A673 (cell line): ENCODE measurements at regions not wholly inside any gene's neighbourhood (a gene's known extent, or its start where the extent isn't known, plus 50 kb on each side); places are given as distances from the start of the nearest gene placed in this dataset.

Source experiments
- EZH2 ChIP-seq: fragments of 200-600 bp; sonication (generic); IDR thresholded peaks from 2 replicates; pipeline ENCODE4 v1.6.1; 2017; ENCODE audit warnings: borderline replicate concordance, low read depth, mild to moderate bottlenecking, mixed read lengths, antibody characterized with exemption, low read length; ENCODE audit not compliant: poor library complexity, severe bottlenecking
- TF ChIP-seq, protein P1 (sequence below): fragments of 300-800, 200-600 bp; sonication (generic); conservative IDR thresholded peaks from 2 replicates; pipeline ENCODE4 v1.5.1; 2017; ENCODE audit warnings: low read depth, mild to moderate bottlenecking, antibody characterized with exemption, low read length, moderate library complexity, mixed read lengths

DNA sequence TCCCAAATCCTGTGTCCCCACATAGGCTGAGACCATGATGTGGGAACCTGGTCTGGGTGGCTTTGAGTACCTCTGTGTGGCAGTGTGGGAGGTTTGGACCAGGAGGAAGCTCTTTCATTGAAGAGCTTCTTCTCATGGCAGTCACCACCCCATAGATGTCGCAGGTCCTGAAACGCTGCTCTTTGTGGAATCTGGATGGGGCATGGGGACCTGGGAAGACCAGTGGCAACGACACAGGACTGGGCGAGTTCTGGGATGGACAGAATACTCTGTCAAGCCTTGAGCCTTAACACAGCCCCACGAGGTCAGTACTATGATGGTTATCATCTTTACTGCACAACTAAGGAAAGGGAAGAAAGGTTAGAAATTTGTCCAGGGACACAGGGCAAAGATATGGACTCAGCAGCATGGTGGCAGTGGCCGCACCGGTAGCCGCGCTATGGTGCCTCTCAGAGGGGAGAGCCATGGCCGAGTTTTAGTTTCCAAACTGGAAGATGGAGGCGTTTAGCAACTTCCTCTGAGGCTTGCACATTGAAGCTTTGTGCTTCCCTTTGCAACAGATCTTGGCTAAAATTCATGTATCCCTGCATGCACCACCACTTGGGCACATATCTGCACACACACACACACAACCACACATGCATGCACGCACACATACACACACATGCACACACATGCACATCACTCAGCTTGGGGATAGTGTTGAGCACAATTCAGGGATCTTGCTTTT, 117.7 kb upstream of the C1orf174 start:
- TF ChIP-seq, protein P1, sequence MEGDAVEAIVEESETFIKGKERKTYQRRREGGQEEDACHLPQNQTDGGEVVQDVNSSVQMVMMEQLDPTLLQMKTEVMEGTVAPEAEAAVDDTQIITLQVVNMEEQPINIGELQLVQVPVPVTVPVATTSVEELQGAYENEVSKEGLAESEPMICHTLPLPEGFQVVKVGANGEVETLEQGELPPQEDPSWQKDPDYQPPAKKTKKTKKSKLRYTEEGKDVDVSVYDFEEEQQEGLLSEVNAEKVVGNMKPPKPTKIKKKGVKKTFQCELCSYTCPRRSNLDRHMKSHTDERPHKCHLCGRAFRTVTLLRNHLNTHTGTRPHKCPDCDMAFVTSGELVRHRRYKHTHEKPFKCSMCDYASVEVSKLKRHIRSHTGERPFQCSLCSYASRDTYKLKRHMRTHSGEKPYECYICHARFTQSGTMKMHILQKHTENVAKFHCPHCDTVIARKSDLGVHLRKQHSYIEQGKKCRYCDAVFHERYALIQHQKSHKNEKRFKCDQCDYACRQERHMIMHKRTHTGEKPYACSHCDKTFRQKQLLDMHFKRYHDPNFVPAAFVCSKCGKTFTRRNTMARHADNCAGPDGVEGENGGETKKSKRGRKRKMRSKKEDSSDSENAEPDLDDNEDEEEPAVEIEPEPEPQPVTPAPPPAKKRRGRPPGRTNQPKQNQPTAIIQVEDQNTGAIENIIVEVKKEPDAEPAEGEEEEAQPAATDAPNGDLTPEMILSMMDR, result no peak
- no peak for TF ChIP-seq EZH2
